Neural progenitor cell (in vitro differentiated cells): ENCODE measurements at regions not wholly inside any gene's neighbourhood (a gene's known extent, or its start where the extent isn't known, plus 50 kb on each side); places are given as distances from the start of the nearest gene placed in this dataset.

Experiments used
- DNase-seq: peaks from one replicate; pipeline ENCODE4 v3.0.0-alpha.2; 2016; ENCODE audit warnings: low spot score
- H2AFZ ChIP-seq: fragments of 200-600 bp; sonication (generic); replicated peaks from 2 replicates; pipeline ENCODE4 v1.6.1; 2016; ENCODE audit warnings: antibody characterized with exemption
- H3F3A ChIP-seq: fragments of 200-600 bp; sonication (generic); 2 replicates; pipeline ENCODE4 v1.6.1; 2016; ENCODE audit warnings: antibody characterized with exemption, low read depth
- H3K27ac ChIP-seq: fragments of 200-600 bp; sonication (generic); 2 replicates; pipeline ENCODE4 v1.5.1; 2016; ENCODE audit warnings: mild to moderate bottlenecking
- H3K27me3 ChIP-seq: fragments of 200-600 bp; sonication (generic); 2 replicates; pipeline ENCODE4 v1.6.1; 2016; ENCODE audit warnings: mild to moderate bottlenecking, moderate library complexity
- H3K36me3 ChIP-seq: fragments of 200-600 bp; sonication (generic); 2 replicates; pipeline ENCODE4 v1.5.1; 2016
- H3K4me1 ChIP-seq: fragments of 200-600 bp; sonication (generic); 2 replicates; pipeline ENCODE4 v1.6.1; 2016; ENCODE audit warnings: mixed run types
- H3K4me2 ChIP-seq: fragments of 200-600 bp; sonication (generic); 2 replicates; pipeline ENCODE4 v1.6.1; 2016
- H3K4me3 ChIP-seq: fragments of 200-600 bp; sonication (generic); 2 replicates; pipeline ENCODE4 v1.5.1; 2016
- H3K79me2 ChIP-seq: fragments of 200-600 bp; sonication (generic); 2 replicates; pipeline ENCODE4 v1.6.1; 2016; ENCODE audit warnings: low read depth
- H3K9ac ChIP-seq: fragments of 200-600 bp; sonication (generic); 2 replicates; pipeline ENCODE4 v1.6.1; 2016
- H3K9me3 ChIP-seq: fragments of 200-600 bp; sonication (generic); 2 replicates; pipeline ENCODE4 v1.5.1; 2016; ENCODE audit warnings: low read depth
- H4K20me1 ChIP-seq: fragments of 200-600 bp; sonication (generic); 2 replicates; pipeline ENCODE4 v1.6.1; 2016; ENCODE audit warnings: low read depth
- H3K27ac Mint-ChIP-seq: 3 replicates; pipeline ENCODE4 v1.8.0; 2021; ENCODE audit warnings: mixed read lengths
- H3K27me3 Mint-ChIP-seq: 2 replicates; pipeline ENCODE4 v1.8.0; 2022; ENCODE audit warnings: low read depth, mild to moderate bottlenecking, inconsistent platforms, moderate library complexity, mixed read lengths; ENCODE audit not compliant: insufficient read depth
- H3K36me3 Mint-ChIP-seq: 3 replicates; pipeline ENCODE4 v1.8.0; 2021; ENCODE audit warnings: mixed read lengths
- H3K4me1 Mint-ChIP-seq: 3 replicates; pipeline ENCODE4 v1.8.0; 2021; ENCODE audit warnings: mixed read lengths
- H3K4me3 Mint-ChIP-seq: 3 replicates; pipeline ENCODE4 v1.8.0; 2021; ENCODE audit warnings: mild to moderate bottlenecking, moderate library complexity, mixed read lengths
- H3K9me3 Mint-ChIP-seq: 3 replicates; pipeline ENCODE4 v1.8.0; 2020; ENCODE audit warnings: mixed read lengths
- EZH2 ChIP-seq: fragments of 200-600 bp; sonication (generic); IDR thresholded peaks from 2 replicates; pipeline ENCODE4 v1.6.1; 2017; ENCODE audit warnings: antibody characterized with exemption, mild to moderate bottlenecking, moderate library complexity
- EZH2phosphoT487 ChIP-seq: fragments of 200-600 bp; sonication (generic); IDR thresholded peaks from 2 replicates; pipeline ENCODE4 v1.6.1; 2017; ENCODE audit warnings: antibody characterized with exemption
- TF ChIP-seq, protein P1 (sequence below): fragments of 200-600 bp; sonication (generic); IDR thresholded peaks from 2 replicates; pipeline ENCODE4 v1.5.1; 2017; ENCODE audit warnings: antibody characterized with exemption, mild to moderate bottlenecking

DNA sequence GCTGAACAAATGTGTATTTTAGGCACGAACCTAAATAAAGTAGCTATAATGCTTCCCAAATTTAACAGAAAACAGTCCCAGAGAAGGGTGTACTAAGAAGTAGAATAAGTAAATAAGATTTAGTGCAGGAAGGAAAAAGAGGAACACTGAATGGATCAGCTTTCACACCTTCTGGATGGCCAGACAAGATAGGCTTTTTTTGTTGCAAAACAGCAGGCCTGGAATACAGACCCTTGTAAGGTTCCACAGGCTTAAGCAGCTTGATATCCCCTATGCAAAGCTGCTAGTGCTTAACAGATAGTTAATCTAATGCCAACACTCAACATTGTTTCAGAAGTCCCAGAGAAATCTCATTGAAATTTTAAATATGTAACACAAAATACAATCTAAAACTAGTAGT, 328.1 kb upstream of the STEAP1 start:
- H2AFZ ChIP-seq: no peak overlapping the region
- no peaks in the 10 kb centered on the region for H3K9me3 Mint-ChIP-seq
- H3K27me3 ChIP-seq: no peaks in the 10 kb centered on the region
- TF ChIP-seq, protein P1, sequence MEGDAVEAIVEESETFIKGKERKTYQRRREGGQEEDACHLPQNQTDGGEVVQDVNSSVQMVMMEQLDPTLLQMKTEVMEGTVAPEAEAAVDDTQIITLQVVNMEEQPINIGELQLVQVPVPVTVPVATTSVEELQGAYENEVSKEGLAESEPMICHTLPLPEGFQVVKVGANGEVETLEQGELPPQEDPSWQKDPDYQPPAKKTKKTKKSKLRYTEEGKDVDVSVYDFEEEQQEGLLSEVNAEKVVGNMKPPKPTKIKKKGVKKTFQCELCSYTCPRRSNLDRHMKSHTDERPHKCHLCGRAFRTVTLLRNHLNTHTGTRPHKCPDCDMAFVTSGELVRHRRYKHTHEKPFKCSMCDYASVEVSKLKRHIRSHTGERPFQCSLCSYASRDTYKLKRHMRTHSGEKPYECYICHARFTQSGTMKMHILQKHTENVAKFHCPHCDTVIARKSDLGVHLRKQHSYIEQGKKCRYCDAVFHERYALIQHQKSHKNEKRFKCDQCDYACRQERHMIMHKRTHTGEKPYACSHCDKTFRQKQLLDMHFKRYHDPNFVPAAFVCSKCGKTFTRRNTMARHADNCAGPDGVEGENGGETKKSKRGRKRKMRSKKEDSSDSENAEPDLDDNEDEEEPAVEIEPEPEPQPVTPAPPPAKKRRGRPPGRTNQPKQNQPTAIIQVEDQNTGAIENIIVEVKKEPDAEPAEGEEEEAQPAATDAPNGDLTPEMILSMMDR: no peak
- TF ChIP-seq EZH2: no peak
- TF ChIP-seq EZH2phosphoT487: no peak
- no peak overlapping the region for H3K27ac ChIP-seq
- H4K20me1 ChIP-seq: no peaks in the 10 kb centered on the region
- peak; percentile 10 for DNase-seq
- H3K36me3 ChIP-seq: no peaks in the 10 kb centered on the region
- no peaks in the 10 kb centered on the region for H3K27me3 Mint-ChIP-seq
- no peaks in the 10 kb centered on the region for H3K4me1 ChIP-seq
- H3K9ac ChIP-seq: no peak overlapping the region
- no peaks in the 10 kb centered on the region for H3K9me3 ChIP-seq
- H3K4me1 Mint-ChIP-seq: no peaks in the 10 kb centered on the region
- H3K4me3 Mint-ChIP-seq: no peak overlapping the region
- no peak overlapping the region for H3K27ac Mint-ChIP-seq
- H3K4me2 ChIP-seq: no peak overlapping the region
- H3F3A ChIP-seq: no peaks in the 10 kb centered on the region
- no peak overlapping the region for H3K4me3 ChIP-seq
- H3K79me2 ChIP-seq: no peaks in the 10 kb centered on the region
- no peaks in the 10 kb centered on the region for H3K36me3 Mint-ChIP-seq

DNA sequence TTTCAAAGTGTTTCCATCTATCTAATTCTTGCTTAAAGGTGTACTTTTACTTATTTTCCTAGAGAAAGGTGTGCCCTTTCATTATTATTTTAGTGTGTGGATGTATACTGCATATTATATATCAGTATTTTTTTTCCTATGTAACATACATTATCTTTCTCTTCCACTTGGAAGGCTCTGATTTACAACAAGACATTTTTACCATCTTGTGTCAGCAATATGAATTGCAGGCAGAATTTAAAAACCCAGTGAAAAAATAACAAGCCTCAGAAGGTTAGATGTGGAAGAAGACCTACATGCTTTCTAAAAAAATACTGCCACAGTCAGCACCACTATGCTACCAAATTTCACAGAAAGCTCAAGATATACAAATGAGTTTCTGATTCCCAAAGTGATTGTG, 327.7 kb upstream of the STEAP1 start:
- no peak overlapping the region for H2AFZ ChIP-seq
- H3K27me3 Mint-ChIP-seq: no peaks in the 10 kb centered on the region
- TF ChIP-seq, protein P1: peak; percentile 4
- no peak for TF ChIP-seq EZH2phosphoT487

DNA sequence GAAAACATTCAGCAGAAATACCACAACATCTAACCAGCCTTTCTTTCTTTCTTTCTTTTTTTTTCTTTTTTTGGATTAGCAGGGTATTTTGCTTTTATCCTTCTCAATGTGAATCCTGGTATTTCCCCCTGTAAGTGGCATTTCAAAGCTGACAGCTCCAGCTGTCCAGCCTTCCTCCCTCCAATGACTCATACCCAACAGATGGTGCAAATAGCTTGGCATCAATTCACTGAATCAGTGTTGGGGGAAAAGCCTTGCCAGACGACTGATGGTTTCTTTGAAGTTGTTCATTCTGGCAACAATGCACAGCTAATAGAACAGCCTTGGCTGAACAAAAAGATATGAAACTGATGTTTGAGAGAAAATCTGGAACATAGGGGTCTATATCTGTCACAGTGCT, 316.8 kb upstream of the STEAP1 start:
- Histone ChIP-seq H2AFZ (no peak overlapping the region), H3K4me3 (no peak overlapping the region), H3K27ac (no peak overlapping the region), H3K4me1 (peaks cover 6% of the 10 kb centered on the region), H3K9me3 (no peaks in the 10 kb centered on the region), H3F3A (no peaks in the 10 kb centered on the region), H3K27me3 (no peaks in the 10 kb centered on the region), H3K4me2 (no peak overlapping the region), H3K9ac (no peak overlapping the region), H3K36me3 (no peaks in the 10 kb centered on the region), H3K79me2 (no peaks in the 10 kb centered on the region), H4K20me1 (no peaks in the 10 kb centered on the region)
- H3K4me3 Mint-ChIP-seq: no peak overlapping the region
- peaks cover 18% of the 10 kb centered on the region for H3K4me1 Mint-ChIP-seq
- no peaks in the 10 kb centered on the region for H3K27me3 Mint-ChIP-seq
- no peaks in the 10 kb centered on the region for H3K9me3 Mint-ChIP-seq
- peak; percentile 40 for DNase-seq
- TF ChIP-seq EZH2 (no peak), EZH2phosphoT487 (no peak)
- TF ChIP-seq, protein P1: no peak
- no peaks in the 10 kb centered on the region for H3K36me3 Mint-ChIP-seq
- H3K27ac Mint-ChIP-seq: peak overlapping the region; percentile 67

More for the DNA sequence above, 327.7 kb upstream of the STEAP1 start:
- Histone ChIP-seq H3K9me3 (no peaks in the 10 kb centered on the region), H3K4me3 (no peak overlapping the region), H3K36me3 (no peaks in the 10 kb centered on the region), H3K27me3 (no peaks in the 10 kb centered on the region), H4K20me1 (no peaks in the 10 kb centered on the region), H3K4me2 (no peak overlapping the region), H3F3A (no peaks in the 10 kb centered on the region), H3K9ac (no peak overlapping the region), H3K27ac (no peak overlapping the region), H3K79me2 (no peaks in the 10 kb centered on the region), H3K4me1 (no peaks in the 10 kb centered on the region)
- no peak overlapping the region for H3K4me3 Mint-ChIP-seq
- no peaks in the 10 kb centered on the region for H3K4me1 Mint-ChIP-seq
- H3K36me3 Mint-ChIP-seq: no peaks in the 10 kb centered on the region
- no peaks in the 10 kb centered on the region for H3K9me3 Mint-ChIP-seq
- DNase-seq: no peak
- H3K27ac Mint-ChIP-seq: no peak overlapping the region

DNA sequence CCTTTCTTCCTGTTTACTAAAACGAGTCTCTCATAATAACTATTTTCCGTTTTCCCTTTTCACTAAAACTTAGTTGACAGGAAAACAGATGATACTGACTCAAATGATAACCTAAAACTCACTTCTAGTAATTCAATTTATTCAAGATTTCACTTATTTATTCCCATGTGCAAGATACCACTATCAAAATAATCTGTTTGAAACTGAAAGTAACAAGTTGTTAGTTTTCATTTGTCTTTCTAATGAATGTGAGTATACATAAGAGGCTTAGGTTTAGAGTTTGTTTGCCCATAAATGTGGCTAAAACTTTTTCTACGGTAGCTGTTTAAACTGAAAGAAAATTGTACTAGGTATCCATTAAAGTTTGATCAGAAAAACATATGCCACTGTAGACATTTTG, 314.9 kb upstream of the STEAP1 start:
- Histone ChIP-seq H3K4me3 (no peak overlapping the region), H3K36me3 (no peaks in the 10 kb centered on the region), H3K79me2 (no peaks in the 10 kb centered on the region), H3K9ac (no peak overlapping the region), H3K4me2 (no peak overlapping the region), H4K20me1 (no peaks in the 10 kb centered on the region), H3K27me3 (no peaks in the 10 kb centered on the region), H2AFZ (no peak overlapping the region), H3K9me3 (no peaks in the 10 kb centered on the region), H3K27ac (no peak overlapping the region), H3K4me1 (peaks cover 6% of the 10 kb centered on the region), H3F3A (no peaks in the 10 kb centered on the region)
- TF ChIP-seq, protein P1: no peak
- TF ChIP-seq EZH2phosphoT487 (no peak), EZH2 (no peak)
- Mint-ChIP-seq H3K36me3 (no peaks in the 10 kb centered on the region), H3K27me3 (no peaks in the 10 kb centered on the region), H3K4me1 (peaks cover 18% of the 10 kb centered on the region), H3K9me3 (no peaks in the 10 kb centered on the region), H3K27ac (no peak overlapping the region), H3K4me3 (no peak overlapping the region)
- no peak for DNase-seq
